OCI-LY3 (cell line): ENCODE measurements at regions not wholly inside any gene's neighbourhood (a gene's known extent, or its start where the extent isn't known, plus 50 kb on each side); places are given as distances from the start of the nearest gene placed in this dataset.

ENCODE experiments used
- CTCF ChIP-seq: fragments of 200-600, 300-600 bp; sonication (generic); IDR thresholded peaks from 2 replicates; pipeline ENCODE4 v1.5.1; 2014; ENCODE audit warnings: antibody characterized with exemption, low read length, low read depth
- EZH2phosphoT487 ChIP-seq: fragments of 200-600 bp; shearing (Covaris generic); IDR thresholded peaks from 2 replicates; pipeline ENCODE4 v1.6.1; 2018; ENCODE audit warnings: antibody characterized with exemption, mixed run types, low read depth

GRCh38 chr9:12613071-12613470 lies 80.1 kb upstream of the TYRP1 start:
- TF ChIP-seq CTCF: no peak
- TF ChIP-seq EZH2phosphoT487: no peak
